ENCODE measurements at regions not wholly inside any gene's neighbourhood (a gene's known extent, or its start where the extent isn't known, plus 50 kb on each side); places are given as distances from the start of the nearest gene placed in this dataset.

- Histone ChIP-seq H3K27me3 (peaks cover 0 to 3% of the 10 kb centered on the region in 2 donors), H3K9me3 (no peaks in the 10 kb centered on the region), H3K4me1 (no peaks in the 10 kb centered on the region), H3K4me3 (no peak overlapping the region), H3K36me3 (no peaks in the 10 kb centered on the region), H3K27ac (no peak overlapping the region)
- ATAC-seq: no peak
- no peak for DNase-seq
- TF ChIP-seq POLR2A (IDR thresholded peaks at IDR 0.05) (no peak), CTCF (IDR thresholded peaks at IDR 0.05) (no peak)
- intact Hi-C loops (cut with DNase I): no loop called here
These were observed 379.8 kb upstream of the RUNX1 start for GRCh38 chr21:35428937-35429336.

DNA sequence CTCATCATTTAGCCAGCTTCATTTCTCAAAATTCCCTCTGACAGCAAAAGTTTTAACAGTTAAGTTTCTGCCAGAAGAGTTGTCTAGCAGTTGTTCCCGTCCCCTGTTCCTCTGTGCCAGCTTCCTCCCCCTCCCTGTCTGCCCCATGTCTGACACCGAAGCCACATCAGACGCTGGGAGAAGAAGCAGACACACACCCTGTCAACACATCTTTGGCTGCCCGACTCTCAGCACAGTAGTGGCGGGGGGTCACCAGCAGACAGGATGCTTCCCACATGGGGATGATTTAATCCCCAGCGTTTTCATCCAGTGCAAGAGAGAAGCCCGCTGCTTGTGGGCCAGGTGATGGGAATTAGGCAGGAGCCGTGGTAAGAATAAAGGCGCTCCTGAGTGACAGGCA lies 379.4 kb upstream of the RUNX1 start:
- H3K9me3 ChIP-seq: no peaks in the 10 kb centered on the region
- no peaks in the 10 kb centered on the region for H3K4me1 ChIP-seq
- intact Hi-C loops (cut with DNase I): no loop called here
- ATAC-seq: peak in 2 of 4 donors; percentile 25 to 32
- no peaks in the 10 kb centered on the region for H3K36me3 ChIP-seq
- H3K27me3 ChIP-seq: peaks cover 0 to 3% of the 10 kb centered on the region in 2 donors
- TF ChIP-seq POLR2A (IDR thresholded peaks at IDR 0.05): no peak
- TF ChIP-seq CTCF (IDR thresholded peaks at IDR 0.05): no peak
- H3K27ac ChIP-seq: no peak overlapping the region
- no peak overlapping the region for H3K4me3 ChIP-seq
- DNase-seq: no peak
- 10% methylated on average over 9 of the region's 9 CpGs for WGBS (ENCODE audit: insufficient coverage, low coverage, low lambda C conversion rate, missing lambda C conversion rate)

DNA sequence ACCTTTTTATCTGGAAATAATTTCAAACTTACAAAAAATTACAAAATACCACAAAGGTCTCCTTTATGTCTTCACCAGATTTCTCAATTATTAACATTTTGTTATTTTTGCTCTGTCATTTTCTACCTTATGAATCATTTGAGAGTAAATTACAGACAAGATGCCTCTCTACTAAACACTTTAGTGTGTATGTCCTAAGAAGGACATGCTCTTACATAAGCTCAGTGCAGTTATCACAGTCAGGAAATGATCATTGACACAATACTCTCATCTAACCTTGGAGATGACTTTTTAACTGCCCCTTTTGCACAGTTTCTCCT lies 378.9 kb upstream of the RUNX1 start:
- H3K36me3 ChIP-seq: no peaks in the 10 kb centered on the region
- peaks cover 0 to 3% of the 10 kb centered on the region in 2 donors for H3K27me3 ChIP-seq
- intact Hi-C loops (cut with DNase I): no loop called here
- TF ChIP-seq POLR2A (IDR thresholded peaks at IDR 0.05) (no peak), CTCF (IDR thresholded peaks at IDR 0.05) (no peak)
- ATAC-seq (no peak), DNase-seq (no peak)
- no peaks in the 10 kb centered on the region for H3K9me3 ChIP-seq
- H3K4me1 ChIP-seq: no peaks in the 10 kb centered on the region
- no peak overlapping the region for H3K27ac ChIP-seq
- H3K4me3 ChIP-seq: no peak overlapping the region

- Histone ChIP-seq H3K36me3 (no peaks in the 10 kb centered on the region), H3K27ac (no peak overlapping the region), H3K27me3 (peaks cover 0 to 3% of the 10 kb centered on the region in 2 donors), H3K4me3 (no peak overlapping the region), H3K9me3 (no peaks in the 10 kb centered on the region), H3K4me1 (no peaks in the 10 kb centered on the region)
- WGBS (ENCODE audit: insufficient coverage, low coverage, low lambda C conversion rate, missing lambda C conversion rate): 47% methylated on average over 8 of the region's 9 CpGs
- no peak for TF ChIP-seq CTCF (IDR thresholded peaks at IDR 0.05)
- TF ChIP-seq POLR2A (IDR thresholded peaks at IDR 0.05): no peak
- no peak for DNase-seq
- no peak for ATAC-seq
- intact Hi-C loops (cut with DNase I): no loop called here
These were observed 378.4 kb upstream of the RUNX1 start for GRCh38 chr21:35427320-35428000.

GRCh38 chr21:35426897-35427296 lies 377.8 kb upstream of the RUNX1 start:
- H3K36me3 ChIP-seq: no peaks in the 10 kb centered on the region
- no peak for DNase-seq
- H3K27ac ChIP-seq: no peak overlapping the region
- peaks cover 0 to 3% of the 10 kb centered on the region in 2 donors for H3K27me3 ChIP-seq
- ATAC-seq: no peak
- TF ChIP-seq CTCF (IDR thresholded peaks at IDR 0.05): no peak
- no peaks in the 10 kb centered on the region for H3K9me3 ChIP-seq
- no peak overlapping the region for H3K4me3 ChIP-seq
- intact Hi-C loops (cut with DNase I): no loop called here
- H3K4me1 ChIP-seq: no peaks in the 10 kb centered on the region
- WGBS (ENCODE audit: insufficient coverage, low coverage, low lambda C conversion rate, missing lambda C conversion rate): 47% methylated on average over 2 of the region's 2 CpGs
